ENCODE measurements at regions not wholly inside any gene's neighbourhood (a gene's known extent, or its start where the extent isn't known, plus 50 kb on each side); places are given as distances from the start of the nearest gene placed in this dataset.

DNA sequence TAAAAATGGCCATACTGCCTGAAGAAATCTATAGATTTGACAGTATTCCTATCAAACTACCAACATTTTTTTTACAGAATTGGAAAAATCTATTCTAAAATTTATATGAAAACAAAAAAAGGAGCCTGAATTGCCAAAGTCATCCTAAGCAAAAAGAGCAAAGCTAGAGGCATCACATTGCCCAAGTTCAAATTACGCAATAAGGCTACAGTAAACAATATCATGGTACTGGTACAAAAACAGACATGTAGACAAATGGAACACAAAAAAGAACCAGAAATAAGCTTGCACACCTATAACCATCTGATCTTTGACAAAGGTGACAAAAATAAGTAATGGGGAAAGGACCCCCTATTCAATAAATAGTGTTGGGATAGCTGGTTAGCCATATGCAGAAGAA lies 50.2 kb upstream of the THSD7B start:
- no peaks in the 10 kb centered on the region for H3K79me2 ChIP-seq (ENCODE audit: control insufficient read depth, insufficient read depth, low read length)
- ChIA-PET CTCF (ENCODE audit: low intra/inter-chr PET ratio) (no interaction called here), POLR2A (no interaction called here)
- H3K9me3 ChIP-seq (replicated peaks; ENCODE audit: control insufficient read depth, insufficient read depth, low read depth, low read length): no peaks in the 10 kb centered on the region
- no peak overlapping the region for H3K4me2 ChIP-seq (ENCODE audit: insufficient read depth, low read length)
- BruUV-seq (replicated peaks): no TSS peak
- H3K4me1 ChIP-seq (replicated peaks in 1 of 2; ENCODE audit: control insufficient read depth in 2 of 2, insufficient read depth in 2 of 2, low read length in 2 of 2): no peaks in the 10 kb centered on the region
- FAIRE-seq: no peak
- no peak overlapping the region for H3K27ac ChIP-seq (ENCODE audit: extremely low read depth, low read depth, low read length)
- ATAC-seq: no peak
- no peaks in the 10 kb centered on the region for H3K36me3 ChIP-seq (ENCODE audit: control insufficient read depth, insufficient read depth, low read length)
- WGBS (ENCODE audit: insufficient coverage, low coverage, missing lambda C conversion rate): 0% methylated on average over 1 of the region's 1 CpG
- H3K27me3 ChIP-seq (ENCODE audit: control insufficient read depth in 2 of 2, insufficient read depth in 2 of 2, low read length in 2 of 2): no peaks in the 10 kb centered on the region
- H3K9me1 ChIP-seq (ENCODE audit: control insufficient read depth, insufficient read depth, low read length): no peaks in the 10 kb centered on the region
- in situ Hi-C loops (cut with MboI) (no loop called here), intact Hi-C loops (cut with micrococcal nuclease) (no loop called here)
- no peak overlapping the region for H3K4me3 ChIP-seq
- TF ChIP-seq CEBPG (CRISPR knock-in tag; IDR thresholded peaks at IDR 0.05) (no peak), CEBPG (tag; conservative IDR thresholded peaks at IDR 0.05 in 1 of 2, IDR thresholded peaks at IDR 0.05 in 1 of 2) (peak in 1 of 2 experiments; percentile 70; a peak in 2 of 4 replicates)
- TF ChIP-seq, protein P1, sequence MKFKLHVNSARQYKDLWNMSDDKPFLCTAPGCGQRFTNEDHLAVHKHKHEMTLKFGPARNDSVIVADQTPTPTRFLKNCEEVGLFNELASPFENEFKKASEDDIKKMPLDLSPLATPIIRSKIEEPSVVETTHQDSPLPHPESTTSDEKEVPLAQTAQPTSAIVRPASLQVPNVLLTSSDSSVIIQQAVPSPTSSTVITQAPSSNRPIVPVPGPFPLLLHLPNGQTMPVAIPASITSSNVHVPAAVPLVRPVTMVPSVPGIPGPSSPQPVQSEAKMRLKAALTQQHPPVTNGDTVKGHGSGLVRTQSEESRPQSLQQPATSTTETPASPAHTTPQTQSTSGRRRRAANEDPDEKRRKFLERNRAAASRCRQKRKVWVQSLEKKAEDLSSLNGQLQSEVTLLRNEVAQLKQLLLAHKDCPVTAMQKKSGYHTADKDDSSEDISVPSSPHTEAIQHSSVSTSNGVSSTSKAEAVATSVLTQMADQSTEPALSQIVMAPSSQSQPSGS (CRISPR knock-in tag; IDR thresholded peaks at IDR 0.05): no peak
- no peak overlapping the region for H3K9ac ChIP-seq (ENCODE audit: insufficient read depth in 1 of 2, low read depth in 2 of 2, low read length in 2 of 2)
- no peak for DNase-seq (ENCODE audit: extremely low read depth in 1 of 4, low spot score in 3 of 4)
- H2AFZ ChIP-seq (ENCODE audit: low read depth, low read length): no peak overlapping the region
- H4K20me1 ChIP-seq (replicated peaks; ENCODE audit: control insufficient read depth, insufficient read depth, low read length): no peaks in the 10 kb centered on the region

DNA sequence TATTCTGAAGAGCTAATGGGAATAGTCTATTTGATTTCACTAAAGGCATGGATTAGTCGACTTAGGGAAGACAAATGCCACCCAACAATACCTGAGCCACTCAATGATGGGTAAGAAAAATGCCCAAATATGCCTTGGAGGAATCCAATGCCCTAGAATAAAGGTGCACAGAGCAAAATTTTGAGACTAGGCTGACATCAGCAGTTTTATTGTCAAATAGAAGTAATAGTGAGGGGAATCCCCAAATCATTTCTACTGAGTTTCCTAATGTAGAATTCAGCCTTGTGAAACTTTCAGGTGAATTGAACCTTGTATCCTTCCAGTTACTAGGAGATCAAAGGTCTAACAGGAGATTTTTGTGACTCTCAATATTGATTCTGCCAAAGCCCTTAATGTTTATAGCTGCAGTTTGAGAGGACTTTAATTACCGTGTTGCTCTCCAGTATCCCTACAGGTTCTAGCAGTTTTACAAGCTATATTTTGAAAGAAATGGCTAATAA lies 50.8 kb upstream of the THSD7B start:
- H3K4me3 ChIP-seq: no peak overlapping the region
- in situ Hi-C loops (cut with MboI) (no loop called here), intact Hi-C loops (cut with micrococcal nuclease) (no loop called here)
- ATAC-seq (no peak), FAIRE-seq (no peak), DNase-seq (ENCODE audit: extremely low read depth in 1 of 4, low spot score in 3 of 4) (no peak)
- no peaks in the 10 kb centered on the region for H3K9me1 ChIP-seq (ENCODE audit: control insufficient read depth, insufficient read depth, low read length)
- H3K79me2 ChIP-seq (ENCODE audit: control insufficient read depth, insufficient read depth, low read length): no peaks in the 10 kb centered on the region
- H3K9me3 ChIP-seq (replicated peaks; ENCODE audit: control insufficient read depth, insufficient read depth, low read depth, low read length): no peaks in the 10 kb centered on the region
- BruUV-seq (replicated peaks): no TSS peak
- no peak overlapping the region for H2AFZ ChIP-seq (ENCODE audit: low read depth, low read length)
- H3K4me1 ChIP-seq (replicated peaks in 1 of 2; ENCODE audit: control insufficient read depth in 2 of 2, insufficient read depth in 2 of 2, low read length in 2 of 2): no peaks in the 10 kb centered on the region
- TF ChIP-seq MED1 (CRISPR knock-in tag; IDR thresholded peaks at IDR 0.05; ENCODE audit: borderline replicate concordance) (no peak), CBFA2T2 (conservative IDR thresholded peaks at IDR 0.05) (no peak)
- no peaks in the 10 kb centered on the region for H3K36me3 ChIP-seq (ENCODE audit: control insufficient read depth, insufficient read depth, low read length)
- ChIA-PET CTCF (ENCODE audit: low intra/inter-chr PET ratio) (no interaction called here), POLR2A (no interaction called here)
- no peak overlapping the region for H3K9ac ChIP-seq (ENCODE audit: insufficient read depth in 1 of 2, low read depth in 2 of 2, low read length in 2 of 2)
- H3K27ac ChIP-seq (ENCODE audit: extremely low read depth, low read depth, low read length): no peak overlapping the region
- 0% methylated on average over 2 of the region's 2 CpGs for WGBS (ENCODE audit: insufficient coverage, low coverage, missing lambda C conversion rate)
- no peaks in the 10 kb centered on the region for H3K27me3 ChIP-seq (ENCODE audit: control insufficient read depth in 2 of 2, insufficient read depth in 2 of 2, low read length in 2 of 2)
- no peak overlapping the region for H3K4me2 ChIP-seq (ENCODE audit: insufficient read depth, low read length)
- no peaks in the 10 kb centered on the region for H4K20me1 ChIP-seq (replicated peaks; ENCODE audit: control insufficient read depth, insufficient read depth, low read length)
